IPS DF 6.9 (cell line): ENCODE measurements at regions not wholly inside any gene's neighbourhood (a gene's known extent, or its start where the extent isn't known, plus 50 kb on each side); places are given as distances from the start of the nearest gene placed in this dataset.

Experiments
- DNase-seq: peaks from one replicate; pipeline ENCODE4 v3.0.0-alpha.2; 2013; ENCODE audit warnings: low read depth, low spot score
- H3K27ac ChIP-seq: one replicate; pipeline ENCODE4 v1.5.1; 2013; ENCODE audit warnings: low read length, control low read depth
- H3K27me3 ChIP-seq: 2 replicates; pipeline ENCODE4 v1.6.1; 2013; ENCODE audit warnings: mild to moderate bottlenecking, low read length; ENCODE audit not compliant: control insufficient read depth, insufficient read depth
- H3K36me3 ChIP-seq: 2 replicates; pipeline ENCODE4 v1.6.1; 2013; ENCODE audit warnings: low read length; ENCODE audit not compliant: control insufficient read depth, insufficient read depth
- H3K4me1 ChIP-seq: 2 replicates; pipeline ENCODE4 v1.6.1; 2013; ENCODE audit warnings: low read length; ENCODE audit not compliant: control insufficient read depth, insufficient read depth
- H3K4me3 ChIP-seq: 2 replicates; pipeline ENCODE4 v1.5.1; 2013; ENCODE audit warnings: mild to moderate bottlenecking, low read length
- H3K9me3 ChIP-seq: 2 replicates; pipeline ENCODE4 v1.6.1; 2013; ENCODE audit warnings: low read length, inconsistent platforms; ENCODE audit not compliant: control insufficient read depth, insufficient read depth
- WGBS: extraction: QIAGEN DNeasy Blood & Tissue Kit; methylation state at CpG from one replicate; pipeline ENCODE4 v1.1.7; 2013; ENCODE audit warnings: mixed read lengths, missing lambda C conversion rate; ENCODE audit not compliant: insufficient read length, insufficient coverage; 5-methylcytosine and 5-hydroxymethylcytosine counted together

DNA sequence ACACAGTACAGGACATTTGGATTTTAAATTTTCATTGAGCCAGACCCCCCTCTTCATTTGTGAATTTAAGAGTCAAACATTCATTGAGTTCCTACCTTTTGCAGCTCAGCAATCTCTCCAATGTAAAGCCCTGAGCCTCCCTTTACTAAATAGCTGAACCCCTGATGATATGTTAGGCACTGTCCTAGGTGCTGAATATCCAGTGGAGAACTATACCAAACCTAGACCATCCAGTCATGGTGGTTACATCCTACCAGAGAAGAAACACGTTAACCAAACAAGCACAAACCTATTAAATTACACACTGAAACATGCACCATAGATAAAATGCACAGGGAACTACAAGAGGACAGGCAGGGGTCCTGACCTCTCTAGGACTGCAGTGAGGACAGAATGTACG, 1585.3 kb upstream of the TMEM132C start:
- Histone ChIP-seq H3K9me3 (peaks cover 6% of the 10 kb centered on the region), H3K4me3 (no peak overlapping the region), H3K4me1 (no peaks in the 10 kb centered on the region), H3K36me3 (no peaks in the 10 kb centered on the region), H3K27me3 (no peaks in the 10 kb centered on the region), H3K27ac (no peak overlapping the region)
- WGBS = no CpG with 5 or more reads among the region's 2 CpGs
- no peak for DNase-seq

DNA sequence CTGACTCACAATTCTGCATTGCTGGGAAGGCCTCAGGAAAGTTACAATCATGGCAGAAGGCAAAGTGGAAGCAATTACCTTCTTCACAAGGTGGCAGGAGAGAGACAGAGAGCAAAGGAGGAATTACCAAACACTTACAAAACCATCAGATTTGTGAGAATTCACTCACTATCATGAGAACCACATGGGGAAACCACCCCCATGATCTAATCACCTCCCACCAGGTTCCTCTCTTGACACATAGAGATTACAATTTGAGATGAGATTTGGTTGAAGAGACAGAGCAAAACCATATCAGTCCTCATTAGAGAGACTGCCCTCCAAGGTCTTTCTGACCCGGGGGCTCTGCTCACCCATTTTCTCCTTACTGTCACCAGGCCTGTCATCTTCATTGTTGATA, 1582.3 kb upstream of the TMEM132C start:
- Histone ChIP-seq H3K36me3 (no peaks in the 10 kb centered on the region), H3K27ac (no peak overlapping the region), H3K4me1 (no peaks in the 10 kb centered on the region), H3K27me3 (no peaks in the 10 kb centered on the region), H3K9me3 (peaks cover 6% of the 10 kb centered on the region), H3K4me3 (no peak overlapping the region)
- DNase-seq = no peak
- no CpG with 5 or more reads among the region's 1 CpG for WGBS

DNA sequence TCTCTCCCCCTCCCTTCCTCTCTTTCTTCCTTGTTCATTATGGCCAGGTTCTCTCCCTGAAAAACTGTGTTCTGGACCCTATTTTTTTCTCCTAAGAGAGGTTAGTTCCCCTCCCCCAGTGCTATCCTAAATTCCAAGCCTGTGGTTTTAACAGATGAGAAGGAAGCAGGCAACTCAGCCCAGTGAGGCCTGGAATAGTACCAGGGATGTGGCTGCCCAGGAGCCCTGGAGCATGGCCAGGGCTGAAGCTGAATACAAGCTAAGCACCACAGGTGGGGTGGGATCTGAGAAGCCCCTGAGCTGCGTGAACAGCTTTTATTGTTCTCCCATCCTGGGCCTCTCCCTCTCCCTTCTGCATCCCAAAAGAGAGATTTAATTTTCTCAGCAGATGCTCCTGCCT, 1581.3 kb upstream of the TMEM132C start:
- Histone ChIP-seq H3K4me1 (no peaks in the 10 kb centered on the region), H3K36me3 (no peaks in the 10 kb centered on the region), H3K27me3 (no peaks in the 10 kb centered on the region), H3K27ac (no peak overlapping the region), H3K9me3 (peaks cover 6% of the 10 kb centered on the region; the same call in 1 of the 2 replicates), H3K4me3 (no peak overlapping the region)
- DNase-seq = no peak
- WGBS = no CpG with 5 or more reads among the region's 1 CpG

- H3K27ac ChIP-seq = no peak overlapping the region
- H3K36me3 ChIP-seq = no peaks in the 10 kb centered on the region
- H3K4me3 ChIP-seq = no peak overlapping the region
- WGBS = no CpG with 5 or more reads among the region's 4 CpGs
- no peak for DNase-seq
- H3K9me3 ChIP-seq = peaks cover 6% of the 10 kb centered on the region; the same call in 1 of the 2 replicates
- no peaks in the 10 kb centered on the region for H3K4me1 ChIP-seq
- no peaks in the 10 kb centered on the region for H3K27me3 ChIP-seq
Observed at GRCh38 chr12:126688556-126688955, 1578.4 kb upstream of the TMEM132C start.

- H3K4me1 ChIP-seq = no peaks in the 10 kb centered on the region
- WGBS = no CpG with 5 or more reads among the region's 3 CpGs
- peaks cover 1% of the 10 kb centered on the region for H3K9me3 ChIP-seq
Observed at GRCh38 chr12:126700096-126700495, 1566.9 kb upstream of the TMEM132C start.

DNA sequence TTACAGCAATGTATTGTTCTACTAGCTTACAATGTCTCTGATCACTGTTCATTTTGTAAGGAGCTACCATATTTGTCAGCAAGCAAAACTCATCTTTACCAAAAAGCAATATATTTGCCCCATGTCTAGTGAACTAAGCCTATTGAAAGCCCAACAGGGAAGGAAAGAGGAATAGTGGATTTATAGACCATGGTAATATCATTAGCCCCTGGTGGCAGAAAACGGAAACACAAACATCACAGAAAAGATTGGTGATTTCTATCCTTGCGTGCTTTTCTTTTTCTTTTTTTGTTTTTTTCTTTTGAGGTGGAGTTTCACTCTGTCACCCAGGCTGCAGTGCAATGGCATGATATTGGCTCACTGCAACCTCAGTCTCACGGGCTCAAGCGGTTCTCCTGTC, 1562.4 kb upstream of the TMEM132C start:
- no peak for DNase-seq
- WGBS = no CpG with 5 or more reads among the region's 4 CpGs
- Histone ChIP-seq H3K27ac (no peak overlapping the region), H3K27me3 (no peaks in the 10 kb centered on the region), H3K9me3 (no peaks in the 10 kb centered on the region), H3K4me1 (no peaks in the 10 kb centered on the region), H3K36me3 (no peaks in the 10 kb centered on the region), H3K4me3 (no peak overlapping the region)

More at GRCh38 chr12:126700096-126700495, 1566.9 kb upstream of the TMEM132C start:
- Histone ChIP-seq H3K36me3 (no peaks in the 10 kb centered on the region), H3K27ac (no peak overlapping the region), H3K4me3 (no peak overlapping the region), H3K27me3 (no peaks in the 10 kb centered on the region)
- no peak for DNase-seq

GRCh38 chr12:126706300-126706699, 1560.7 kb upstream of the TMEM132C start:
- H3K4me1 ChIP-seq = no peaks in the 10 kb centered on the region
- no peaks in the 10 kb centered on the region for H3K27me3 ChIP-seq
- WGBS = no CpG with 5 or more reads among the region's 4 CpGs
- H3K36me3 ChIP-seq = no peaks in the 10 kb centered on the region
- H3K9me3 ChIP-seq = no peaks in the 10 kb centered on the region
- no peak overlapping the region for H3K4me3 ChIP-seq
- H3K27ac ChIP-seq = no peak overlapping the region
- DNase-seq = no peak

- no peak for DNase-seq
- no CpG with 5 or more reads among the region's 3 CpGs for WGBS
- Histone ChIP-seq H3K36me3 (no peaks in the 10 kb centered on the region), H3K4me3 (no peak overlapping the region), H3K9me3 (no peaks in the 10 kb centered on the region), H3K4me1 (no peaks in the 10 kb centered on the region), H3K27me3 (no peaks in the 10 kb centered on the region), H3K27ac (no peak overlapping the region)
Observed at GRCh38 chr12:126708492-126708896, 1558.5 kb upstream of the TMEM132C start.

GRCh38 chr12:126718365-126718764, 1548.6 kb upstream of the TMEM132C start:
- Histone ChIP-seq H3K27ac (no peak overlapping the region), H3K4me1 (no peaks in the 10 kb centered on the region), H3K9me3 (no peaks in the 10 kb centered on the region; the same call in 1 of the 2 replicates), H3K27me3 (no peaks in the 10 kb centered on the region), H3K4me3 (no peak overlapping the region), H3K36me3 (no peaks in the 10 kb centered on the region)
- no peak for DNase-seq

DNA sequence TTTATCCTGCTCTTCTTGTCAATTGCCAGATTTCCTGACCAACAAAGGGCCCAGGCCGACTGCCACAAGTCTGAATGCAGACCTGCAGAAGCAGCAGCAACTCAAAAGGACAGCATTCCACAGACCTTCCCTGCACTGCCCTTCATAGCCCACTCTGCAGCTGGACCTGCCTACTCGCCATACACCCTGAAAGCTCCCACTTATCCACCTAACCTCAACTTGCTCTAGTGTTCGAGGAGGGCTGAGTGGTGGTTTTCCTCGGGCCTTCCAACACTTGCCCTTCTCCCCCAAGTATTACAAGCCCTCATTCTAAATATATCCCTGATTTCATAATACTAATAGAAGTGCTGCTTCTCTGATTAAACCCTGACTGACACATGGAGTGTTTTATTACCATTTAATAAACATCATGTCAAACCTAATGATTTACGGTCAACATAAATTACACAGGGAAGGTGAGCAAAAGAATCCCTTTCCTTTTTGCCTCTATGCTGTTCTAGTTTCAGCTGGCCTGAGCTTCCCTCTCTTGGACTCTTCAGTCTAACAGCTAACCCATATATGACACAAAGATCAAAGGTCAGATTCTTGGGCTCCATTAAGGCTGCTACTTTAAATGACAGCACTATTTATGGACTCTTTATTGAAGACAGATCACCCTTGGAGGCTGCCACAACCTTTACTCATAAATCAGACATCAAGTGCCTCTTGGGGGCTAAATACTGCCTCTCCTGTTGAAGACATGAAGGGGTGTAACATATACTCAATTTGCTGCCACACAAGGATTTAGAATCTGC, 1546.9 kb upstream of the TMEM132C start:
- Histone ChIP-seq H3K27ac (no peak overlapping the region), H3K27me3 (no peaks in the 10 kb centered on the region), H3K36me3 (no peaks in the 10 kb centered on the region), H3K4me1 (no peaks in the 10 kb centered on the region), H3K9me3 (no peaks in the 10 kb centered on the region; the same call in 1 of the 2 replicates), H3K4me3 (no peak overlapping the region)
- no peak for DNase-seq
- WGBS = no CpG with 5 or more reads among the region's 5 CpGs
